ENCODE measurements at regions not wholly inside any gene's neighbourhood (a gene's known extent, or its start where the extent isn't known, plus 50 kb on each side); places are given as distances from the start of the nearest gene placed in this dataset. TPM values are rescaled to one million over a fixed set of nuclear protein-coding genes. Genes with fewer than 3 reads are reported as not detected.

DNA sequence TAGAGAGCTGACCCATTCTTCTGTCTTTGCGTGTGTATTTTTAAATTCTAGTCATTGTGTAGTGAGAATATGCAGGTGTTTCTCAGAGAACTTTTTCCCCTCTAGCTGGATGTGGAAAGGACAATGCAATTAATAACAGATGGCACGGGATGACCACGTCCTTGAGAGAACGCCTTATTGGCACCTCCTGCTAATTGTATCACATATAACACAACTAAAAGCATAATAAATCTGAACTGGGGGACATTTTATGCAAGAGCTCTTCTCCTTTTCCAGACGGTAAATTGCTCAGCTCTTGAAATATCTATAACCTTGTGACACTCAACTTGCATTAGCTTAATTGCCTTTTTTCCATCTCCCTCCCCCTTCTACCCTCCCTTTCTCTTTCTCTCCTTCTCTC is 62.9 kb upstream of the IZUMO3 start:
- intact Hi-C loops (cut with DNase I) = no loop called here
- no peak for DNase-seq
- Histone ChIP-seq H3K4me3 (no peak overlapping the region), H3K4me1 (ENCODE audit: insufficient read depth) (no peaks in the 10 kb centered on the region), H3K27me3 (no peaks in the 10 kb centered on the region), H3K36me3 (no peaks in the 10 kb centered on the region), H3K9me3 (no peaks in the 10 kb centered on the region), H3K27ac (no peak overlapping the region)
- TF ChIP-seq POLR2A (IDR thresholded peaks at IDR 0.05) (no peak), EP300 (IDR thresholded peaks at IDR 0.05) (no peak)
- TF ChIP-seq, protein P1, sequence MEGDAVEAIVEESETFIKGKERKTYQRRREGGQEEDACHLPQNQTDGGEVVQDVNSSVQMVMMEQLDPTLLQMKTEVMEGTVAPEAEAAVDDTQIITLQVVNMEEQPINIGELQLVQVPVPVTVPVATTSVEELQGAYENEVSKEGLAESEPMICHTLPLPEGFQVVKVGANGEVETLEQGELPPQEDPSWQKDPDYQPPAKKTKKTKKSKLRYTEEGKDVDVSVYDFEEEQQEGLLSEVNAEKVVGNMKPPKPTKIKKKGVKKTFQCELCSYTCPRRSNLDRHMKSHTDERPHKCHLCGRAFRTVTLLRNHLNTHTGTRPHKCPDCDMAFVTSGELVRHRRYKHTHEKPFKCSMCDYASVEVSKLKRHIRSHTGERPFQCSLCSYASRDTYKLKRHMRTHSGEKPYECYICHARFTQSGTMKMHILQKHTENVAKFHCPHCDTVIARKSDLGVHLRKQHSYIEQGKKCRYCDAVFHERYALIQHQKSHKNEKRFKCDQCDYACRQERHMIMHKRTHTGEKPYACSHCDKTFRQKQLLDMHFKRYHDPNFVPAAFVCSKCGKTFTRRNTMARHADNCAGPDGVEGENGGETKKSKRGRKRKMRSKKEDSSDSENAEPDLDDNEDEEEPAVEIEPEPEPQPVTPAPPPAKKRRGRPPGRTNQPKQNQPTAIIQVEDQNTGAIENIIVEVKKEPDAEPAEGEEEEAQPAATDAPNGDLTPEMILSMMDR (IDR thresholded peaks at IDR 0.05) = no peak
- WGBS, 3 donors = 14 to 21% (median 19%) methylated on average over 5 of the region's 5 CpGs

DNA sequence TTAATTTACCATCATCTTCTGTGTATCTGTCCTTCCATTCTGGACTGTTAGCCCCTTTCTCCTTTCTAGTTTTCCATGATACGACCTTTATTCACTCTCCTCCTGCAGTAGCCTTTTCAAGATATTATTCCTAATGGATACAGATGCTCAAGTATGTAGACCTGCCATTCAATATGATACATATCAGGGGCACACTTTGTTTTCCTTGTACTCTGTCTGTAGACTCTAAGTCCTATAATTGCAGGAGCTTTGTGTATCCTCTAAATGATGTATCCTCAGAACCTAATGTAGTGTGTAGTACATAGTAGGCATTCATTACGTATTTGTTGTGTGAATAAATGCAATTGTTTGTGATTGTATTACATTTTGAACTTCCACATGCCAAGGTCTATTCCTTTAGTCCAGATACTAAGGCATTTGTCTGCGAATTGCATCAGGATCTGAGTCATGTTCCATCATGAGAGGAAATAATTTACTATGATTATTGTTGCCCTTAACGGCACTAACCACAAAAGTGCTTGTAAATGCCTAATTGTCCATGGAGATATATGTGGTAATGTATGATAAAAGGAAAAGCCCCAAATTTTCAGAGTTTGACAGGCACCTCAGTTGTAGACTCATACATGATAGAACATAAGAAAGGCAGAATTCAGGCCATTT is 57.1 kb upstream of the IZUMO3 start:
- H3K27me3 ChIP-seq = no peaks in the 10 kb centered on the region
- no peak overlapping the region for H3K27ac ChIP-seq
- DNase-seq = no peak
- intact Hi-C loops (cut with DNase I) = no loop called here
- H3K4me3 ChIP-seq = no peak overlapping the region
- TF ChIP-seq, protein P1 (IDR thresholded peaks at IDR 0.05) = no peak
- WGBS, 3 donors = 83 to 85% (median 84%) methylated on average over 4 of the region's 4 CpGs
- H3K36me3 ChIP-seq = no peaks in the 10 kb centered on the region
- no peaks in the 10 kb centered on the region for H3K9me3 ChIP-seq
- no peaks in the 10 kb centered on the region for H3K4me1 ChIP-seq (ENCODE audit: insufficient read depth)

Small RNA genes lying in the stretch of these regions (small RNA-seq; reads per million reads assigned to genes)
- not detected for gene RMRPP5
